ENCODE measurements at regions not wholly inside any gene's neighbourhood (a gene's known extent, or its start where the extent isn't known, plus 50 kb on each side); places are given as distances from the start of the nearest gene placed in this dataset.
A peak's percentile ranks its signal among the peaks of the same experiment; 100 is the strongest.

DNA sequence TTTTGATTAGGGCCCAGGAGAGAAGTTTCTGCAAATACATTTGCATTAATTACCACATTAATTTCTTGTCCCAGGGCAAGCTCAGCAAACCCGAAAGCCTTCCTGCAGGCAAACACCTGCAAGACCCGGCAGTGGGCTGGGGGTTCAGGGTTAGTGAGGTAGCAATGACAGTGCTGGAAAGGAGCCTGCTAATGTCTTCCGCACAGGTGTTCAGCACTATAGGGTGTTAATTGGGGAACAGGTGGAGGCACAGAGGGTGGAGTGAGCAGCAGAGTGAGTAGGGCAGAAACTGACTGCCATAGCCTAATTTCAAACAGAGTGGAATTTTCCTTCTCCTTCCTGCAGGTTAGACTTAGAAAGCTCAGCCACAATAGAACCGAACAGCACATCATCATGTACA lies 50.9 kb upstream of the UBASH3B start:
- H3K27me3 ChIP-seq, result no peaks in the 10 kb centered on the region
- no peak overlapping the region for H3K4me3 ChIP-seq
- TF ChIP-seq, protein P1, sequence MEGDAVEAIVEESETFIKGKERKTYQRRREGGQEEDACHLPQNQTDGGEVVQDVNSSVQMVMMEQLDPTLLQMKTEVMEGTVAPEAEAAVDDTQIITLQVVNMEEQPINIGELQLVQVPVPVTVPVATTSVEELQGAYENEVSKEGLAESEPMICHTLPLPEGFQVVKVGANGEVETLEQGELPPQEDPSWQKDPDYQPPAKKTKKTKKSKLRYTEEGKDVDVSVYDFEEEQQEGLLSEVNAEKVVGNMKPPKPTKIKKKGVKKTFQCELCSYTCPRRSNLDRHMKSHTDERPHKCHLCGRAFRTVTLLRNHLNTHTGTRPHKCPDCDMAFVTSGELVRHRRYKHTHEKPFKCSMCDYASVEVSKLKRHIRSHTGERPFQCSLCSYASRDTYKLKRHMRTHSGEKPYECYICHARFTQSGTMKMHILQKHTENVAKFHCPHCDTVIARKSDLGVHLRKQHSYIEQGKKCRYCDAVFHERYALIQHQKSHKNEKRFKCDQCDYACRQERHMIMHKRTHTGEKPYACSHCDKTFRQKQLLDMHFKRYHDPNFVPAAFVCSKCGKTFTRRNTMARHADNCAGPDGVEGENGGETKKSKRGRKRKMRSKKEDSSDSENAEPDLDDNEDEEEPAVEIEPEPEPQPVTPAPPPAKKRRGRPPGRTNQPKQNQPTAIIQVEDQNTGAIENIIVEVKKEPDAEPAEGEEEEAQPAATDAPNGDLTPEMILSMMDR (IDR thresholded peaks at IDR 0.05), result no peak
- no peak for TF ChIP-seq POLR2AphosphoS5 (IDR thresholded peaks at IDR 0.05; ENCODE audit: insufficient read depth in 1 of 2, low read depth in 1 of 2)
- no peak for TF ChIP-seq POLR2A (IDR thresholded peaks at IDR 0.05)
- H3K27ac ChIP-seq, result no peak overlapping the region
- intact Hi-C loops (cut with DNase I), result no loop called here
- H3K4me1 ChIP-seq, result no peaks in the 10 kb centered on the region
- no peak for DNase-seq (ENCODE audit: extremely low spot score in 2 of 2)
- no peaks in the 10 kb centered on the region for H3K36me3 ChIP-seq
- H3K9me3 ChIP-seq, result no peaks in the 10 kb centered on the region

DNA sequence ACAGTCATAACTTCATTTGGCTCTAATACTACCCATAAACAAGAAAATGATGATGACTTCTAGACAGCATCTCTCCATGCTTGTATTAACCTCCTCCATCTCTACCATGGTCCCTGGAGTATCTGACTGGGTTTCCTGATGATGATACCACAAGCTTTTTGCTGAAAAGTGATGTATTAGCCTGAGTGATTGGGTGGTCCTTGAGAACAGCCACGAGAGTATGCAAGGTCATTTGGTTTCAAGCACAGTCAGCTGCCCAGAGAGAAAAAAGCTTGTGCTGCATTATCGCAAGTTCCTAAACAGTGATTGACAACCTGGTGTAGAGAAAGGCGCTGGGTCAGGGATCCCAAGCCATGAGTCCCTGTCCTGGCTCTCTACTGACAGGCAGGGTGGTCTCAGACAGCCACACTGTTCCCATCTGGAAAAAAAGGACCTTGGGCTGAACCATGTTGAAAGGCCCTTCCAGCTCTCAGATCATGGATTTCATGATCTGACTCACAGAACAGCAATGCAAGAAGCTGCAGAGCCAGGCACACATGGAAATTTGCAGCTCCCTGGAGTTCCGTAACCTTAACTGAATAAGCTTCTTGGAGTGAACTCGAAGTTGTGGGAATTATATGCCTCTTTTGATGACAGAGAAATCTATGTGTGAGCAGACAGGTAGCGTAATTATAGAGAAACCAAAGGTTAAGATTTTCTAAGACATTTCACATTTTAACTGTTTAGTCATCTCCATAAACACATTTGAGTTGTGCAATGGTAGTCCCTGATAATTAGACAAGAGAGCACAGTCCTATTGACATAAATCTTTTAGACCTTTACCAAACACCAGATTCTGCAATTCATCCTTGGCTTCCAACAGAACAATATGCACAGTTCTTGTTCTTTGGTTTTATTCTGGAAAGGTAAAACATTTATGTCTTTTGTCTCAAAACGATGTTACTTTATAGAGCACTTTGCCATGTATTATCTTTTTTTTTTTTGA lies 54.1 kb upstream of the UBASH3B start:
- H3K36me3 ChIP-seq, result no peaks in the 10 kb centered on the region
- no peak for DNase-seq (ENCODE audit: extremely low spot score in 2 of 2)
- H3K4me1 ChIP-seq, result no peaks in the 10 kb centered on the region
- TF ChIP-seq, protein P1 (IDR thresholded peaks at IDR 0.05), result no peak
- TF ChIP-seq POLR2AphosphoS5 (IDR thresholded peaks at IDR 0.05; ENCODE audit: insufficient read depth in 1 of 2, low read depth in 1 of 2), result peak in 1 of 2 donors; percentile 10
- TF ChIP-seq POLR2A (IDR thresholded peaks at IDR 0.05), result no peak
- intact Hi-C loops (cut with DNase I), result no loop called here
- H3K4me3 ChIP-seq, result no peak overlapping the region
- H3K27ac ChIP-seq, result no peak overlapping the region
- no peaks in the 10 kb centered on the region for H3K9me3 ChIP-seq
- no peaks in the 10 kb centered on the region for H3K27me3 ChIP-seq

DNA sequence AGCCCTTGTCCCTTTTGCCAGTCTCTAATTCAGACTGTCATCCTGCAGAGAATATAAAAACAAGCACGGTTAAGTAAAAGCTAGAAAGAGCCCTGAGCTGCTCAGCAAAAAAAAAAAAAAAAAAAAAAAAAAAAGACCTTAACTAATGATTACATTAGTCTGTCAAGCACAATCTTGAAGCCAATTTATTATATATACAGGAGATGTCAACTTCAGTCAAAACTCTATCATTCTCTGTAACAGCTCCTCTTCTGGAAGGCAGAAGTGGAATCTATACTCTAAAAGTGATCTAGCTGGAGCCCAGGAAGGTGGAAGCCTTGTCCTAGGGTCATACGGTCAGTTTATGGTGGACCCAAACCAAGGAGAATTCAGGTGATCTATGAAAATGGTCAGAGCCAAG lies 55.2 kb upstream of the UBASH3B start:
- H3K36me3 ChIP-seq, result no peaks in the 10 kb centered on the region
- intact Hi-C loops (cut with DNase I), result no loop called here

DNA sequence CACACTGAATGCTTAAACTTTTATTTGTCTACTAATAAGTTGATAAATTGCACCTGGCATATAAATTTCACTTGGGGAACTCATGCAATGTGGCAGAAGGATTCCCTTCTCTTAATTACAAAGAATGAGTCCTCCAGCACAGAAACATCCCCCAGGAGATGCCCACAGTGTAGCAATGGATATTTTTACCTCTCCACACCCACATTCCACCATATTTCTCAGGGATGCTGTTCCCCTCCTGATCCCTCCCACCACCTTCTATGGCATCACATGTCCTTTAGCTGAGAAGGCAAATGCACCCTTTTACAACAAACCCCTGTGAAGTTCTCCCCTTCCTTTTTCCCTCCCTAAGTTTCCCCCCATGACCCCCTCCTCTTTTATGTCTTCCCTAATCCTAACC lies 56.1 kb upstream of the UBASH3B start:
- H3K9me3 ChIP-seq, result no peaks in the 10 kb centered on the region
- H3K36me3 ChIP-seq, result no peaks in the 10 kb centered on the region
- H3K4me1 ChIP-seq, result no peaks in the 10 kb centered on the region
- TF ChIP-seq POLR2AphosphoS5 (IDR thresholded peaks at IDR 0.05; ENCODE audit: insufficient read depth in 1 of 2, low read depth in 1 of 2) (no peak), POLR2A (IDR thresholded peaks at IDR 0.05) (no peak)
- TF ChIP-seq, protein P1 (IDR thresholded peaks at IDR 0.05), result no peak
- no peak overlapping the region for H3K4me3 ChIP-seq
- DNase-seq (ENCODE audit: extremely low spot score in 2 of 2), result no peak
- intact Hi-C loops (cut with DNase I), result no loop called here
- no peak overlapping the region for H3K27ac ChIP-seq
- H3K27me3 ChIP-seq, result no peaks in the 10 kb centered on the region

More for the DNA sequence above, 55.2 kb upstream of the UBASH3B start:
- H3K4me1 ChIP-seq, result no peaks in the 10 kb centered on the region
- DNase-seq (ENCODE audit: extremely low spot score in 2 of 2), result no peak
- TF ChIP-seq, protein P1 (IDR thresholded peaks at IDR 0.05), result no peak
- TF ChIP-seq POLR2AphosphoS5 (IDR thresholded peaks at IDR 0.05; ENCODE audit: insufficient read depth in 1 of 2, low read depth in 1 of 2), result no peak
- no peak for TF ChIP-seq POLR2A (IDR thresholded peaks at IDR 0.05)
- H3K9me3 ChIP-seq, result no peaks in the 10 kb centered on the region
- no peaks in the 10 kb centered on the region for H3K27me3 ChIP-seq
- no peak overlapping the region for H3K27ac ChIP-seq
- no peak overlapping the region for H3K4me3 ChIP-seq

DNA sequence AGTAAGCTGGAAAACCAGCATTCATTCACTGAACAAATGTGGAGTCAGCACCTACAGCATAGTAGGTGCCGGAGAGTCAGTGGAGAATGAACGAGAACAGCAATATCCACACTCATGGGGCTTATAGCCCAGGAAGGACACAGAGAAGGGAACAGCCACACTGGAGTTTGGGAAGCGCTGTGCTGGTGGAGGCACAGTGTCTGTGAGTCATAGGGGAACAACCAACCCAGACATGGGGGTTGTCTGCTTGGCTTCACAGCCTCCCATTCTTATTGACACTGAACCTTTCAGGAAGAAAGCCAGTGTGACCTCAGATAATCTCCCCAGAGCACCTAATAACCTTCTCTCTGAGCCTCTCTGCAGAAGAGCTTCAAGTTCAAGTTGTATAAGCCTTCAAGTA lies 56.6 kb upstream of the UBASH3B start:
- Histone ChIP-seq H3K4me1 (no peaks in the 10 kb centered on the region), H3K27me3 (no peaks in the 10 kb centered on the region), H3K36me3 (no peaks in the 10 kb centered on the region), H3K4me3 (no peak overlapping the region), H3K9me3 (no peaks in the 10 kb centered on the region), H3K27ac (no peak overlapping the region)
- no peak for DNase-seq (ENCODE audit: extremely low spot score in 2 of 2)
- intact Hi-C loops (cut with DNase I), result no loop called here
- TF ChIP-seq POLR2A (IDR thresholded peaks at IDR 0.05) (no peak), POLR2AphosphoS5 (IDR thresholded peaks at IDR 0.05; ENCODE audit: insufficient read depth in 1 of 2, low read depth in 1 of 2) (no peak)
- TF ChIP-seq, protein P1 (IDR thresholded peaks at IDR 0.05), result no peak

All from vagina (tissue), 2 donors.